ENCODE measurements at regions not wholly inside any gene's neighbourhood (a gene's known extent, or its start where the extent isn't known, plus 50 kb on each side); places are given as distances from the start of the nearest gene placed in this dataset.

GRCh38 chr5:90162324-90162723, 247.2 kb downstream of the CETN3 start:
- Histone ChIP-seq H3K9me3 (ENCODE audit: control insufficient read depth, insufficient read depth, low read length) (no peaks in the 10 kb centered on the region), H3K4me3 (ENCODE audit: low read depth, low read length) (no peak overlapping the region), H3K27ac (ENCODE audit: low read depth, low read length) (no peak overlapping the region), H3K27me3 (ENCODE audit: control insufficient read depth, insufficient read depth, low read length) (no peaks in the 10 kb centered on the region)
- POLR2A ChIA-PET = no interaction called here
- DNase-seq (ENCODE audit: low read depth, low spot score) = no peak
- CTCF ChIA-PET = interaction anchor here (2.1 kb wide), 1 partner anchor 1435 kb away, joined by 14 read pairs; no protein-coding TSS in a partner anchor
- no peak for TF ChIP-seq CTCF (IDR thresholded peaks at IDR 0.05; ENCODE audit: low read depth, low read length)

DNA sequence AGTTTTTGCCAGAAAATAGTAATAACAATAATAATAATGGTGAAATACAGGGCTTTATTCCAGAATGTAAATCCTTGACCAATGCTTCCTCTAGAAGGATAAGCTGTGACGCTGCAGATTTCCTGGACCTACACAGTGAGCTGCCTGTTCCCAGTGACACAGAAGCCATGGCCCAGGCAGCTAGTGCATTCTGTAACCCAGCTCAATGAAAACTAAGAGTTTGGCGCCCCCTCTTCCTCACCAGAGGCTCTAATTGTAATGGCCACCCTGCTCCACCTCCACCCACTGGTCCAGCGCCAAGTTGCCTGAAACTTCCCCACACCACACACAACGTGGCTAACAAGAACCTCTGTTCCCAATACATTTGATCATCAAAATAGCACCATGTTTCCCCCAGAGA, 248.1 kb downstream of the CETN3 start:
- CTCF ChIA-PET = interaction anchor here (0.5 to 2.1 kb wide), 3 partner anchors 268 to 1434 kb away, joined by 3 to 14 read pairs (median 3); no protein-coding TSS in a partner anchor
- Histone ChIP-seq H3K4me3 (ENCODE audit: low read depth, low read length) (no peak overlapping the region), H3K27me3 (ENCODE audit: control insufficient read depth, insufficient read depth, low read length) (no peaks in the 10 kb centered on the region), H3K9me3 (ENCODE audit: control insufficient read depth, insufficient read depth, low read length) (no peaks in the 10 kb centered on the region), H3K27ac (ENCODE audit: low read depth, low read length) (no peak overlapping the region)
- no peak for DNase-seq (ENCODE audit: low read depth, low spot score)
- POLR2A ChIA-PET = no interaction called here
- peak; percentile 28; the same call in 1 of the 2 replicates for TF ChIP-seq CTCF (IDR thresholded peaks at IDR 0.05; ENCODE audit: low read depth, low read length)

DNA sequence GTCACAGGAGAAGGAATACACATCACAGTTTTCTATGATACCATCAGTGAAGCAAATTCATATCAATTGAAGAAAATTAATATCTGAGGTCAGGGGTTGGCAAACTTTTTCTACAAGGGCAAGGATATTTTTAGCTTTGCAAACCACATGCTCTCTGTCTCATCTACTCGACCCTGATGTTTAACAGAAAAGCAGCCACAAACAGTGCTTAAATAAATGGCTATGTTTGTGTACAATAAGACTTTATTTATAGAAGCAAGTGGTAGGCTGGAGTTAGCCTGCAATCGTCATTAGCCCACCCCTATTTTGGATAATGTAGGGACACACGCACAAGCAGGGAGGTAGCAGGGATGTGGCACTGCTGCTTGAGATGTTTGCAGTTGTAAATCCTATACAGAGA, 251.4 kb downstream of the CETN3 start:
- CTCF ChIA-PET = no interaction called here
- POLR2A ChIA-PET = no interaction called here
- no peak overlapping the region for H3K27ac ChIP-seq (ENCODE audit: low read depth, low read length)
- no peaks in the 10 kb centered on the region for H3K27me3 ChIP-seq (ENCODE audit: control insufficient read depth, insufficient read depth, low read length)
- no peaks in the 10 kb centered on the region for H3K9me3 ChIP-seq (ENCODE audit: control insufficient read depth, insufficient read depth, low read length)
- H3K4me3 ChIP-seq (ENCODE audit: low read depth, low read length) = no peak overlapping the region
- DNase-seq (ENCODE audit: low read depth, low spot score) = no peak
- no peak for TF ChIP-seq CTCF (IDR thresholded peaks at IDR 0.05; ENCODE audit: low read depth, low read length)

DNA sequence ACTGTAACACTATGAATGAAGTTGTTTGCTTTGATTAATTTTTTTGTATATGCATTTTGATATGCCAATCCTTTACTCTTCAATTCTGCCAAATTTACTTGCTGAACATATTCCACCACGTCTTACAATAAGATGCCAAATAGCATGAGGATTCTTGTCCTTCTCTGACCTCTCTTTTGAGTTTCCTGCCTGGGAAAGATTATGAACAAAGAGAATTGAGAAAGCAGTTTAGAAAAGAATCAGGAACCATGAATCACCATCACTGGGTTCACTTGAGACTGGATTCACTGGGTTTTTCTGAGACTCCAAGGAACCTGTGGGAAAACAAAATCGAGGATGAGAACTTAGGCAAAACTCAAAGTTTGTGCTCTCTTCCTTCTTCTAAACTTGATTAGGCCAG, 256.5 kb downstream of the CETN3 start:
- Histone ChIP-seq H3K9me3 (ENCODE audit: control insufficient read depth, insufficient read depth, low read length) (no peaks in the 10 kb centered on the region), H3K4me3 (ENCODE audit: low read depth, low read length) (no peak overlapping the region), H3K27me3 (ENCODE audit: control insufficient read depth, insufficient read depth, low read length) (no peaks in the 10 kb centered on the region), H3K27ac (ENCODE audit: low read depth, low read length) (no peak overlapping the region)
- no peak for TF ChIP-seq CTCF (IDR thresholded peaks at IDR 0.05; ENCODE audit: low read depth, low read length)
- DNase-seq (ENCODE audit: low read depth, low spot score) = no peak
- ChIA-PET POLR2A (no interaction called here), CTCF (no interaction called here)

DNA sequence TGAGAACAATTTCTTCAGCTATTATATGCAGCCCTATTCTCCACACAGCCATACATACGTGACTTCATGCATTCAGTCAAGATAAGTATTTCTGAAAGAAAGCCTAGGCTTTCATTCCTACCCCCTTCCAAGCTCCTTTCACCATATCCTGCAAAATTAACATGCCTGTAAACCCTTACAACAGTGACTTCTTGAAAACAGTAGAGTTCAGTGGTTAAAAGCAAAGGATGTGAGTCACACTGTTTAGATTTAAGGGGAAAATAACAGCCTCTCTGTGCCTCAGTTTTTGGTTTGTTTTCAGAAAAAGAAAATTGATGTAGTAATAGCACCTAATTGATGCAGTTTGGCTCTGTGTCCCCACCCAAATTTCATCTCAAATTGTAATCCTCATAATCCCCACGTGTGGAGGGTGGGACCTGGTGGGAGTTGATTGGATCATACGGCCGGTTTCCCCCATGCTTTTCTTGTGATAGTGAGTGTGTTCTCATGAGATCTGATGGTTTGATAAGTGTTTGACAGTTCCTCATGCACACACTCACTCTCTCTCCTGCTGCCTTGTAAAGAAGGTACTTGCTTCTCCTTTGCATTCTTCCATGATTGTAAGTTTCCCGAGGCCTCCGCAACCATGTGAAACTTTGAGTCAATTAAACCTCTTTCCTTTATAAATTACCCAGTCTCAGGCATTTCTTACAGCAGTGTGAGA, 264.8 kb downstream of the CETN3 start:
- Histone ChIP-seq H3K9me3 (ENCODE audit: control insufficient read depth, insufficient read depth, low read length) (no peaks in the 10 kb centered on the region), H3K4me3 (ENCODE audit: low read depth, low read length) (no peak overlapping the region), H3K27ac (ENCODE audit: low read depth, low read length) (no peak overlapping the region), H3K27me3 (ENCODE audit: control insufficient read depth, insufficient read depth, low read length) (no peaks in the 10 kb centered on the region)
- ChIA-PET POLR2A (no interaction called here), CTCF (no interaction called here)
- TF ChIP-seq CTCF (IDR thresholded peaks at IDR 0.05; ENCODE audit: low read depth, low read length) = no peak
- no peak for DNase-seq (ENCODE audit: low read depth, low spot score)

Measured in AG04450 (cell line).